AG09319 (cell line): ENCODE measurements at regions not wholly inside any gene's neighbourhood (a gene's known extent, or its start where the extent isn't known, plus 50 kb on each side); places are given as distances from the start of the nearest gene placed in this dataset.
"Not testable (repeated sequence)": the region's sequence is repeated elsewhere in the genome, so short reads cannot be mapped to it uniquely, and the experiment has no call there.

Source experiments
- DNase-seq: peaks from one replicate; pipeline ENCODE4 v3.0.0-alpha.2; 2010; ENCODE audit warnings: low read depth; ENCODE audit errors: extremely low read depth
- TF ChIP-seq, protein P1 (sequence below): IDR thresholded peaks from 2 replicates; pipeline ENCODE4 v1.5.1; 2011; ENCODE audit warnings: low read depth, mild to moderate bottlenecking, inconsistent platforms, low read length, moderate library complexity

DNA sequence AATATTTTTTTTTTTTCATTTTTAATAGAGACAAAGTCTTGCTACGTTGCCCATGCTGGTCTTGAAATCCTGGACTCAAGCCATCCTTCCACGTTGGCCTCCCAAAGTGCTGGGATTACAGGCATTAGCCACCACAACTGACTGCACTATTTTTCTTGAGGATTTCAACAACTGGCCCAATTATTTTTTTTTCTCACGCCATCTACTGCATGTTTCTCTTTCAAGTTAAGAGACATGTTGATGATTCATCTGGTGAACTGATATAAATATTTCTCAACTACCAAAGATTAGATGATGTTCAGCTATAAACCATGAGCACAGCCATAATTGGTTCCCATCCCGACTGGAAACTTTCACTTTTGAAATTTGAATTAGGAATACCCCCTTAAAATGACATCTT lies 688.4 kb upstream of the SYT4 start:
- no peak for DNase-seq
- TF ChIP-seq, protein P1, sequence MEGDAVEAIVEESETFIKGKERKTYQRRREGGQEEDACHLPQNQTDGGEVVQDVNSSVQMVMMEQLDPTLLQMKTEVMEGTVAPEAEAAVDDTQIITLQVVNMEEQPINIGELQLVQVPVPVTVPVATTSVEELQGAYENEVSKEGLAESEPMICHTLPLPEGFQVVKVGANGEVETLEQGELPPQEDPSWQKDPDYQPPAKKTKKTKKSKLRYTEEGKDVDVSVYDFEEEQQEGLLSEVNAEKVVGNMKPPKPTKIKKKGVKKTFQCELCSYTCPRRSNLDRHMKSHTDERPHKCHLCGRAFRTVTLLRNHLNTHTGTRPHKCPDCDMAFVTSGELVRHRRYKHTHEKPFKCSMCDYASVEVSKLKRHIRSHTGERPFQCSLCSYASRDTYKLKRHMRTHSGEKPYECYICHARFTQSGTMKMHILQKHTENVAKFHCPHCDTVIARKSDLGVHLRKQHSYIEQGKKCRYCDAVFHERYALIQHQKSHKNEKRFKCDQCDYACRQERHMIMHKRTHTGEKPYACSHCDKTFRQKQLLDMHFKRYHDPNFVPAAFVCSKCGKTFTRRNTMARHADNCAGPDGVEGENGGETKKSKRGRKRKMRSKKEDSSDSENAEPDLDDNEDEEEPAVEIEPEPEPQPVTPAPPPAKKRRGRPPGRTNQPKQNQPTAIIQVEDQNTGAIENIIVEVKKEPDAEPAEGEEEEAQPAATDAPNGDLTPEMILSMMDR: no peak

DNA sequence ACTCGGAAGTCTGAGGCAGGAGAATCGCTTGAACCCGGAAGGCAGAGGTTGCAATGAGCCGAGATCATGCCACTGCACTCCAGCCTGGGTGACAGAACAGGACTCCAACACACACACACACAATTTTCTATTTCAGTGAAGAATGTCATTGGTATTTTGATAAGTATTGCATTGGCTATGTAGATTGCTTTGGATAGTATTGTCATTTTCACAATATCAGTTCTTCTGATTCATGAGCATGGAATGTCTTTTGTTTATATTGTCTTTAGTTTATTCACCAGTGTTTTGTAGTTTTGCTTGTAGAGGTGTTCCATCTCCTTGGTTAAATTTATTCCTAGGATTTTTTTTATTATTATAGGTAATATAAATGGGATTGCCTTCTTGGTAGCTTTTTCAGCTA lies 693.4 kb upstream of the SYT4 start:
- DNase-seq: no peak
- TF ChIP-seq, protein P1: no peak

DNA sequence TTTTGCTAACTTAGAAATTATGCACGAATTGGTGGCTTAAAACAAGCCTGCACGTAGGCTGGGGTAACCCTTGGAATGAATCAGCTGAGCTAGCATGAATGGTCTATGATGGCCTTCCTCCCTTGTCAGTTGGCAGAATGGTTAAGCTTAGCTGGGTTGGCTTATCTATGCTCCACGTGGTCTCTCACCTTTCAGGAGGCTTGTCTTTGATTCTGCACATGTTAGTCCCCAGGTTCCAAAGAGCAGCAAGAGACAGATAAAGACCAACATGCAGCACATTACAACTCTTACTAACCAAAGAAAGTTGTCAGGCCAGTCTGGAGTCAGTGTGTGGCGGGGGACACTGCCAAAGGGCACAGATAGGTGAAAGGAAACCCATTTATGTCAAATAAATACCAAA lies 700.9 kb upstream of the SYT4 start:
- TF ChIP-seq, protein P1: no peak
- DNase-seq: no peak

DNA sequence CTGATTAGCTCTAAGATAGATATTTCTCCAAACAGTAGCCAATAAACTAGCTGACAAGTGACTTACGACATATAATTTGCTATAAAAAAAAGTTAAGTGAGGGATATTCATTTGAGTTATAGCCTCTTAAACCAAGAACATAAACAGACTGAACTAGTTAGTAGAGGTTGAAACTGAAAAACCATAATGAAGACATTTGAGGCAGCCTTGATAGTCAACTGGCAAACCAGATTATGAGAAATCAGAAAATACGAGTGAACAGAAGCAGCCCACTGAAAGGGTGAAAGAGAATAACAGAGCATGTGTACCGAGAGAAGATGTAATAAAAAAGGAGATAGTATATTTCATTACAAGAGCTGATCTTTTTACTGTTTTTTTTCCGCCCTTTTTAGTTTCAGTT lies 698.1 kb upstream of the SETBP1 start:
- no peak for DNase-seq
- TF ChIP-seq, protein P1: no peak

DNA sequence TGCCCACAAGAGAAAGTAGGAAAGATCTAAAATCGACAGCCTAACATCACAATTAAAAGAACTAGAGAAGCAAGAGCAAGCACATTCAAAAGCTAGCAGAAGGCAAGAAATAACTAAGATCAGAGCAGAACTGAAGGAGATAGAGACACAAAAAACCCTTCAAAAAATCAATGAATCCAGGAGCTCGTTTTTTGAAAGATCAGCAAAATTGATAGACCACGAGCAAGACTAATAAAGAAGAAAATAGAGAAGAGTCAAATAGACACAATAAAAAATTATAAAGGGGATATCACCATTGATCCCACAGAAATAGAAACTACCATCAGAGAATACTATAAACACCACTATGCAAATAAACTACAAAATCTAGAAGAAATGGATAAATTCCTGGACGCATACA lies 693.6 kb upstream of the SETBP1 start:
- DNase-seq: not testable (repeated sequence)

DNA sequence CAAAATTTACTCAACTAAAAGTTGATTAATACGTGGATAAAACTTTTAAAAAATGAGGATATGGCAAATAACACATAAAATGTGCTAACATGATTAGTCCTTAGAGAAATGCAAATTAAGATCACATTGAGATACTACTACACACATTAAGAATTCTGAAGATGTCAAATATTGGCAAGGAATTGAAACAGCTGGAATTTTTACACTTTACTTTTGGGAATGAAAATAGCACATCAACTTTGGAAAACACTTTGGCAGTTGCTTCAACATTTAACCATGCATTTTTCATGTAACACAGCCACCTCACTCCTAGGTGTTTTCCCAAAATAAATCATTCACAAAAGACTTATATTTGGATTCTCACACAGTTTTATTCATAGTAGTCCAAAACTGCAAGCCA lies 687.9 kb upstream of the SETBP1 start:
- TF ChIP-seq, protein P1: no peak
- no peak for DNase-seq

DNA sequence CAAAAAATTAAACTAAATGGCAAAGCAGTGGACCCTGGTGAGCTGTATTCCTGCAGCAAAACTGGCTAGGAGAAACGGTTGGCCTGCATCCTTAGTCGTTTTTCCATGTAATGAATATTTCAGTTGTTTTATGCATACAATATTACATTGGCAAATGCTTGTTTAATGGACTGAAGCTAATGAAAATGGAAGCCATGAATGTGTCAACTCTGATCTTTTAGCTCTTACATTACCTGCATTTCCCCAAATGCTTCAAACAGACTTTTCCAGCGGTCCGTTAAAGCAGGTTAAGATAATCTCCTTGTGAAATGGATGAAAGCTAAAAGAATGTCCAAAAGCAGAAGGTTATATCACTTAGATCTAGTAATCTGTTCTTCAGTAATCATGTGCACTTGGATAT lies 686.3 kb upstream of the SETBP1 start:
- TF ChIP-seq, protein P1: no peak

DNA sequence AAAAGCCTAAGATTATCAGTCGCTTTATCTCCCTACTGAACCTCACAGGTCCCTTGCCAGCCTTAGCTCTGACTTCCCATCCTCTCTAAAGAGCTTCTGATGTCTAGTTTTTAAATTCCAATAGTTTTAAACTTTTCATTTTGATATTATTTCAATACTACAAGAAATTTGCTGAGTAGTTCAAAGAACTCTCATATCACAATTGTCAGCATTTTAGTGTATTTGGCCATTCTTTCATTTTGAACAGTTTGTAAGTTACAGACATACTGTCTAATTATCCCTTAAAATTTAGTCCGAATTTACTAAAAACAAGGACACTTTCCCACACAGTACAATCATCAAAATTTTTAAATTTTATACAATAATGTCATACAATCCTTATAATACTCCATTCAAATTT lies 666.8 kb upstream of the SETBP1 start:
- DNase-seq: no peak
- TF ChIP-seq, protein P1: no peak

More for the DNA sequence above, 686.3 kb upstream of the SETBP1 start:
- DNase-seq: no peak
